ENCODE measurements at regions not wholly inside any gene's neighbourhood (a gene's known extent, or its start where the extent isn't known, plus 50 kb on each side); places are given as distances from the start of the nearest gene placed in this dataset.
A peak's percentile ranks its signal among the peaks of the same experiment; 100 is the strongest.

GRCh38 chr7:19939746-19940145 lies 166.3 kb upstream of the TMEM196 start:
- no peak overlapping the region for H3K4me3 ChIP-seq (ENCODE audit: low read depth, low read length)
- TF ChIP-seq CTCF (IDR thresholded peaks at IDR 0.05; ENCODE audit: insufficient read depth, low read depth, low read length, missing control alignments): no peak
- no peak for DNase-seq (ENCODE audit: low read depth)

- DNase-seq (ENCODE audit: low read depth): no peak
- TF ChIP-seq CTCF (IDR thresholded peaks at IDR 0.05; ENCODE audit: insufficient read depth, low read depth, low read length, missing control alignments): no peak
- no peak overlapping the region for H3K4me3 ChIP-seq (ENCODE audit: low read depth, low read length)
Measured at GRCh38 chr7:19932549-19933249, 159.3 kb upstream of the TMEM196 start.

- H3K4me3 ChIP-seq (ENCODE audit: low read depth, low read length): no peak overlapping the region
- no peak for TF ChIP-seq CTCF (IDR thresholded peaks at IDR 0.05; ENCODE audit: insufficient read depth, low read depth, low read length, missing control alignments)
- DNase-seq (ENCODE audit: low read depth): no peak
Measured at GRCh38 chr7:19930851-19931250, 157.4 kb upstream of the TMEM196 start.

GRCh38 chr7:19930051-19930450 lies 156.6 kb upstream of the TMEM196 start:
- no peak for TF ChIP-seq CTCF (IDR thresholded peaks at IDR 0.05; ENCODE audit: insufficient read depth, low read depth, low read length, missing control alignments)
- no peak for DNase-seq (ENCODE audit: low read depth)
- no peak overlapping the region for H3K4me3 ChIP-seq (ENCODE audit: low read depth, low read length)

- no peak overlapping the region for H3K4me3 ChIP-seq (ENCODE audit: low read depth, low read length)
- no peak for TF ChIP-seq CTCF (IDR thresholded peaks at IDR 0.05; ENCODE audit: insufficient read depth, low read depth, low read length, missing control alignments)
- peak; percentile 44 for DNase-seq (ENCODE audit: low read depth)
Measured at GRCh38 chr7:19928247-19928646, 154.8 kb upstream of the TMEM196 start.

GRCh38 chr7:19920705-19921104 lies 147.3 kb upstream of the TMEM196 start:
- no peak for DNase-seq (ENCODE audit: low read depth)
- no peak for TF ChIP-seq CTCF (IDR thresholded peaks at IDR 0.05; ENCODE audit: insufficient read depth, low read depth, low read length, missing control alignments)
- H3K4me3 ChIP-seq (ENCODE audit: low read depth, low read length): no peak overlapping the region

GRCh38 chr7:19920166-19920565 lies 146.7 kb upstream of the TMEM196 start:
- no peak for TF ChIP-seq CTCF (IDR thresholded peaks at IDR 0.05; ENCODE audit: insufficient read depth, low read depth, low read length, missing control alignments)
- no peak for DNase-seq (ENCODE audit: low read depth)
- no peak overlapping the region for H3K4me3 ChIP-seq (ENCODE audit: low read depth, low read length)

Data from GM12865 (cell line).